GM23248 (cell line): ENCODE measurements at regions not wholly inside any gene's neighbourhood (a gene's known extent, or its start where the extent isn't known, plus 50 kb on each side); places are given as distances from the start of the nearest gene placed in this dataset.
"Not testable (repeated sequence)": the region's sequence is repeated elsewhere in the genome, so short reads cannot be mapped to it uniquely, and the experiment has no call there.

Experiments used
- DNase-seq: peaks from one replicate; pipeline ENCODE4 v3.0.0-alpha.2; 2015
- H2AFZ ChIP-seq: fragments of 200-600 bp; sonication (generic); 2 replicates; pipeline ENCODE4 v1.6.1; 2016; ENCODE audit warnings: antibody characterized with exemption
- H3F3A ChIP-seq: fragments of 200-600 bp; sonication (generic); 2 replicates; pipeline ENCODE4 v1.6.1; 2016; ENCODE audit warnings: mild to moderate bottlenecking, antibody characterized with exemption, mixed run types; ENCODE audit not compliant: insufficient read depth
- H3K27ac ChIP-seq: fragments of 200-600 bp; sonication (generic); 2 replicates; pipeline ENCODE4 v1.5.1; 2016; ENCODE audit warnings: mild to moderate bottlenecking
- H3K27me3 ChIP-seq: fragments of 200-600 bp; sonication (generic); replicated peaks from 2 replicates; pipeline ENCODE4 v1.6.1; 2016; ENCODE audit warnings: mild to moderate bottlenecking; ENCODE audit not compliant: insufficient read depth
- H3K36me3 ChIP-seq: fragments of 200-600 bp; sonication (generic); 2 replicates; pipeline ENCODE4 v1.6.1; 2016; ENCODE audit warnings: low read depth, mild to moderate bottlenecking
- H3K4me1 ChIP-seq: fragments of 200-600 bp; sonication (generic); 2 replicates; pipeline ENCODE4 v1.6.1; 2016; ENCODE audit warnings: mild to moderate bottlenecking; ENCODE audit not compliant: insufficient read depth
- H3K4me2 ChIP-seq: fragments of 200-600 bp; sonication (generic); one replicate; pipeline ENCODE4 v1.6.1; 2016; ENCODE audit warnings: mild to moderate bottlenecking; ENCODE audit not compliant: unreplicated experiment
- H3K4me3 ChIP-seq: fragments of 200-600 bp; sonication (generic); 2 replicates; pipeline ENCODE4 v1.5.1; 2016; ENCODE audit warnings: mild to moderate bottlenecking
- H3K79me2 ChIP-seq: fragments of 200-600 bp; sonication (generic); 2 replicates; pipeline ENCODE4 v1.6.1; 2016; ENCODE audit warnings: mild to moderate bottlenecking; ENCODE audit not compliant: insufficient read depth
- H3K9ac ChIP-seq: fragments of 200-600 bp; sonication (generic); 2 replicates; pipeline ENCODE4 v1.6.1; 2016; ENCODE audit warnings: mild to moderate bottlenecking
- H3K9me2 ChIP-seq: fragments of 200-600 bp; sonication (generic); 2 replicates; pipeline ENCODE4 v1.6.1; 2016; ENCODE audit warnings: mixed run types, mild to moderate bottlenecking, moderate library complexity; ENCODE audit not compliant: insufficient read depth
- H3K9me3 ChIP-seq: fragments of 200-600 bp; sonication (generic); one replicate; pipeline ENCODE4 v1.6.1; 2017; ENCODE audit warnings: low read depth
- H4K20me1 ChIP-seq: fragments of 200-600 bp; sonication (generic); 2 replicates; pipeline ENCODE4 v1.6.0; 2016; ENCODE audit not compliant: insufficient read depth
- EZH2 ChIP-seq: fragments of 200-600 bp; sonication (generic); IDR thresholded peaks from 2 replicates; pipeline ENCODE4 v1.6.1; 2018; ENCODE audit warnings: antibody characterized with exemption, mild to moderate bottlenecking; ENCODE audit not compliant: insufficient read depth, poor library complexity, severe bottlenecking
- EZH2phosphoT487 ChIP-seq: fragments of 200-600 bp; sonication (generic); IDR thresholded peaks from 2 replicates; pipeline ENCODE4 v1.6.1; 2018; ENCODE audit warnings: antibody characterized with exemption, moderate library complexity, mild to moderate bottlenecking, low read depth; ENCODE audit not compliant: insufficient read depth
- WGBS, 2 experiments: methylation state at CpG; one replicate each; pipeline ENCODE4 v1.1.6; 2015 to 2017; ENCODE audit warnings: low lambda C conversion rate in 2 of 2, low coverage in 1 of 2; ENCODE audit errors: missing lambda C conversion rate in 2 of 2; 5-methylcytosine and 5-hydroxymethylcytosine counted together
- in situ Hi-C: fragments of 300-500 bp; cut with MboI; formaldehyde crosslinking; loops from 2 replicates; pipeline ENCODE4 v1.15.0; 2020

- Histone ChIP-seq H3K9me3 (no peaks in the 10 kb centered on the region), H3K36me3 (no peaks in the 10 kb centered on the region), H3K27me3 (no peaks in the 10 kb centered on the region), H3K79me2 (no peaks in the 10 kb centered on the region), H3K9ac (no peak overlapping the region), H3K27ac (no peak overlapping the region), H3K4me3 (no peak overlapping the region), H2AFZ (no peak overlapping the region), H3F3A (no peaks in the 10 kb centered on the region), H3K9me2 (no peaks in the 10 kb centered on the region), H3K4me1 (no peaks in the 10 kb centered on the region), H3K4me2 (no peak overlapping the region), H4K20me1 (no peaks in the 10 kb centered on the region)
- in situ Hi-C loops = no loop called here
- no peak for TF ChIP-seq EZH2
- TF ChIP-seq EZH2phosphoT487 = no peak
- DNase-seq = no peak
- 4 to 5% methylated on average over 1 of the region's 1 CpG for WGBS, 2 experiments
Observed at GRCh38 chr6:91055959-91056358, 469.1 kb upstream of the MAP3K7 start.

DNA sequence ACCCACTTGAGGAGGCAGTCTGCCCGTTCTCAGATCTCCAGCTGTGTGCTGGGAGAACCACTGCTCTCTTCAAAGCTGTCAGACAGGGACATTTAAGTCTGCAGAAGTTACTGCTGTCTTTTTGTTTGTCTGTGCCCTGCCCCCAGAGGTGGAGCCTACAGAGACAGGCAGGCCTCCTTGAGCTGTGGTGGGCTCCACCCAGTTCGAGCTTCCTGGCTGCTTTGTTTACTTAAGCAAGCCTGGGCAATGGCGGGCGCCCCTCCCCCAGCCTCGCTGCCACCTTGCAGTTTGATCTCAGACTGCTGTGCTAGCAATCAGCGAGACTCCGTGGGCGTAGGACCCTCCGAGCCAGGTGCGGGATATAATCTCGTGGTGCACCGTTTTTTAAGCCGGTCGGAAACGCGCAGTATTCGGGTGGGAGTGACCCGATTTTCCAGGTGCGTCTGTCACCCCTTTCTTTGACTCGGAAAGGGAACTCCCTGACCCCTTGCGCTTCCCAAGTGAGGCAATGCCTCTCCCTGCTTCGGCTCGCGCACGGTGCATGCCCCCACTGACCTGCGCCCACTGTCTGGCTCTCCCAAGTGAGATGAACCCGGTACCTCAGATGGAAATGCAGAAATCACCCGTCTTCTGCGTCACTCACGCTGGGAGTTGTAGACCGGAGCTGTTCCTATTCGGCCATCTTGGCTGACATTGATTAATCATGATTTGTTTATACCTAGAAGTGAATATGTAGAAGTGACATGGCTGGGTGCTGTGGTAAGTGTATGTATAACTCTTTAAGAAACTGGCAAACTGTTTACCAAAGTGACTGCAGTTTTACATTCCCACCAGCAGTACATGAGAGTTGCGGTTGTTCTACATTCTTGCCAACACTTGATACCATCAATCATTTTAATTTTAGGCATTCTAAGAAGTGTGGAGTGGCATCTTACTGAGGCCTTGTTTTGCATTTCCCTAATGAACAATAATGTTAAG, 465.9 kb upstream of the MAP3K7 start:
- H3K36me3 ChIP-seq, H3K9ac ChIP-seq, H3K4me2 ChIP-seq, in situ Hi-C loops, H3K4me3 ChIP-seq, H3K4me1 ChIP-seq, H2AFZ ChIP-seq, H3K9me3 ChIP-seq, H3F3A ChIP-seq, H4K20me1 ChIP-seq, H3K27me3 ChIP-seq, H3K9me2 ChIP-seq, DNase-seq, H3K27ac ChIP-seq, H3K79me2 ChIP-seq: not testable (repeated sequence)
- WGBS, 2 experiments = 60 to 62% methylated on average over 33 of the region's 33 CpGs

- no peaks in the 10 kb centered on the region for H3K27me3 ChIP-seq
- H3K27ac ChIP-seq = no peak overlapping the region
- H3K79me2 ChIP-seq = no peaks in the 10 kb centered on the region
- no peaks in the 10 kb centered on the region for H3K9me3 ChIP-seq
- in situ Hi-C loops = no loop called here
- H4K20me1 ChIP-seq = no peaks in the 10 kb centered on the region
- H3K9me2 ChIP-seq = no peaks in the 10 kb centered on the region
- H3K4me1 ChIP-seq = no peaks in the 10 kb centered on the region
- WGBS, 2 experiments = 41 to 42% methylated on average over 1 of the region's 1 CpG
- H3F3A ChIP-seq = no peaks in the 10 kb centered on the region
- DNase-seq = no peak
- H3K36me3 ChIP-seq = no peaks in the 10 kb centered on the region
- H3K4me3 ChIP-seq = no peak overlapping the region
- no peak overlapping the region for H3K9ac ChIP-seq
- no peak overlapping the region for H3K4me2 ChIP-seq
- TF ChIP-seq EZH2phosphoT487 (no peak), EZH2 (no peak)
- no peak overlapping the region for H2AFZ ChIP-seq
Observed at GRCh38 chr6:91045161-91045560, 458.3 kb upstream of the MAP3K7 start.

- no peaks in the 10 kb centered on the region for H3K4me1 ChIP-seq
- no peaks in the 10 kb centered on the region for H4K20me1 ChIP-seq
- H3K27me3 ChIP-seq = no peaks in the 10 kb centered on the region
- H3K9me3 ChIP-seq = no peaks in the 10 kb centered on the region
- no peaks in the 10 kb centered on the region for H3K79me2 ChIP-seq
- TF ChIP-seq EZH2 = no peak
- no peak for TF ChIP-seq EZH2phosphoT487
- DNase-seq = no peak
- no peak overlapping the region for H3K4me2 ChIP-seq
- H3K9ac ChIP-seq = no peak overlapping the region
- H3K27ac ChIP-seq = no peak overlapping the region
- 35 to 36% methylated on average over 2 of the region's 2 CpGs for WGBS, 2 experiments
- H3K36me3 ChIP-seq = no peaks in the 10 kb centered on the region
- no peaks in the 10 kb centered on the region for H3K9me2 ChIP-seq
- H3K4me3 ChIP-seq = no peak overlapping the region
- H2AFZ ChIP-seq = no peak overlapping the region
- in situ Hi-C loops = no loop called here
- no peaks in the 10 kb centered on the region for H3F3A ChIP-seq
Observed at GRCh38 chr6:91043751-91044150, 456.9 kb upstream of the MAP3K7 start.
